ENCODE measurements at regions not wholly inside any gene's neighbourhood (a gene's known extent, or its start where the extent isn't known, plus 50 kb on each side); places are given as distances from the start of the nearest gene placed in this dataset.
"Not testable (repeated sequence)": the region's sequence is repeated elsewhere in the genome, so short reads cannot be mapped to it uniquely, and the experiment has no call there.

DNA sequence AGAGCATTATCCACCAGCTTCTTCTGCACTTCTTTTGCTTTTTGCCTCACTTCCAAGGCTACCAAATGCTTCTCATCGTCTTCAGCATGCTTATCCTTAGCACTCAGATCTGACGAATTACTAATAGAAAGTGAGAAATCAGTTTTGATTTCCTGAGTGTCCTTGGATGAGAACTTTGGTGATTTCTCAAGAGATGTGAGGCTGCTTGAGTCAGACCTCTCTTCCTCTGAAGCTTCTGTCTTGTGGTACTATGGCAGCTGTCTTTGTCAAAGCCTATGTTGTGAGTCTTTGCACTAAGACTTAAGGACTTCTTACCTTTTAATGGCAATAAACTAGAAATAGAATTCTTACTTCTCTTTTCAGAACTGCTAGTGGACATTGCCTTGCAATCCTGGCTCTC is 169.9 kb downstream of the CPE start:
- DNase-seq, result no peak
- no peak for TF ChIP-seq GATA1 (IDR thresholded peaks at IDR 0.05; ENCODE audit: low read depth, low read length)
- no peak for TF ChIP-seq POLR2A (IDR thresholded peaks at IDR 0.05; ENCODE audit: low read length)

GRCh38 chr4:165553221-165553810 is 174.5 kb downstream of the CPE start:
- TF ChIP-seq GATA1 (IDR thresholded peaks at IDR 0.05; ENCODE audit: low read depth, low read length) (no peak), POLR2A (IDR thresholded peaks at IDR 0.05; ENCODE audit: low read length) (no peak)
- no peak for DNase-seq

DNA sequence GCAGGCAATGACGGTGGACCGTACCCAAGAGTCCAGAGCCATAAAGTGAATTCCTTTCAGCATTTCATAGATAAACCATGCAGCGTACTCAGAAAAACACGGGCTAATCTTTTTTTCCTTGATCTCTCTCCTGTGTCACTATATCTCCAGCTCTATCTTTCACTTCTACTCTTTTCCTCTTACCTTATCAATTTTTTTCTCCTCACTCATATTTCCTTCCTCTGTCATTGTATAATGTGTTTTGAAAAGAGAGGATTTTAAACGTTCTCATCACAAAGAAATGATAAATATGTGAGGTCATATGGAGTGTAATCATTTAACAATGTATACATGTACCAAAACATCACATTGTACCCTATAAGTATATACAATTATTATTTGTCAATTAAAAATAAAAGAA is 176.5 kb downstream of the CPE start:
- no peak for DNase-seq
- TF ChIP-seq POLR2A (IDR thresholded peaks at IDR 0.05; ENCODE audit: low read length) (no peak), GATA1 (IDR thresholded peaks at IDR 0.05; ENCODE audit: low read depth, low read length) (no peak)

DNA sequence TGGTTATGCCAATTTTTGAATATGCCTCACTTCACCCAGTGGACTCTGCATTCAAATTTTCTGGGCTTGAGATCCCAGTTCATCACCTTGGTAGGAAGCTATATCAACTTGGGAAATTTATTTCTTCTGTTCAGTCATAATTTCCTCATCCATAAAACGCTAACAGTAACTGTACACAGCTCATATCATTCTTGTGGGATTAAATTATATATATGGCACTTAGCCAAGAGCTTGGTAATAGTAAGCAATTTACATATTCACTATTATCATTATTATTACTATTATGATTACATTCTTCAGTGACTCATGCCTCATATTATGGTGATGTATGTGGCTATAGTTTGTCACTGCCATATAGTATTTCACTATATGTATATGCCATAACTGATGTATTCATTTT is 177.6 kb downstream of the CPE start:
- TF ChIP-seq POLR2A (IDR thresholded peaks at IDR 0.05; ENCODE audit: low read length), result no peak
- TF ChIP-seq GATA1 (IDR thresholded peaks at IDR 0.05; ENCODE audit: low read depth, low read length), result no peak
- DNase-seq, result no peak

GRCh38 chr4:165560941-165561340 is 182.1 kb downstream of the CPE start:
- TF ChIP-seq GATA1 (IDR thresholded peaks at IDR 0.05; ENCODE audit: low read depth, low read length) (no peak), POLR2A (IDR thresholded peaks at IDR 0.05; ENCODE audit: low read length) (no peak)
- no peak for DNase-seq

- TF ChIP-seq POLR2A (IDR thresholded peaks at IDR 0.05; ENCODE audit: low read length) (no peak), GATA1 (IDR thresholded peaks at IDR 0.05; ENCODE audit: low read depth, low read length) (no peak)
- no peak for DNase-seq
Measured at GRCh38 chr4:165563851-165564250, 185.0 kb downstream of the CPE start.

- TF ChIP-seq GATA1 (IDR thresholded peaks at IDR 0.05; ENCODE audit: low read depth, low read length) (no peak), POLR2A (IDR thresholded peaks at IDR 0.05; ENCODE audit: low read length) (no peak)
- no peak for DNase-seq
Measured at GRCh38 chr4:165569031-165569430, 190.2 kb downstream of the CPE start.

- DNase-seq, result not testable (repeated sequence)
Measured at GRCh38 chr4:165571476-165571875, 192.7 kb downstream of the CPE start.

DNA sequence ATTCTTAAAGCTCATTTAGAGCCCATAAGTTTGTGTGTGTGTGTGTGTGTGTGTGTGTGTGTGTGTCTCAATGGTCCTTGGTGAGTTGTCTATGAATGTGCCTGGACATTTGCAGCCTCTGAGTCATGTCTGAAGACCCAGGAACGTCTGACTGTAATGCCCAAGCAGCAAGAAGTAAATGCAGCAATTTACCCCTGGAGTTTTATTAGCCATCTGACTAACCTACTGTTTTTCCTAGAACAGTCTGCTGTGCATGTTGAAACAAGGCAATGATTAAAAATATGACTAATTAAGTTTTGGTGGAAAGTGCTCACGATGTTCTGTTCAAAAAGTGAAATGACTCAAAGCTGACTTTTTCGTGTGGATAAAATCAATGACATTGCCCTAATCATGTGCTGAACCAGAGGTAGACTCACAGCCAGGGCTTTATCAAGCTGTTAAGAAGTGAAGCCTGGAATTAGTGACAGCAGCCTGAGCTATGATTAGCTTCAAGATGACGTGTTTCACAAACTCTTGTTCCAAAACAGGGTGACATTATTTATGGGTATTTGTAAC is 201.6 kb downstream of the CPE start:
- no peak for DNase-seq
- TF ChIP-seq GATA1 (IDR thresholded peaks at IDR 0.05; ENCODE audit: low read depth, low read length) (no peak), POLR2A (IDR thresholded peaks at IDR 0.05; ENCODE audit: low read length) (no peak)

GRCh38 chr4:165583341-165583740 is 204.5 kb downstream of the CPE start:
- DNase-seq, result no peak
- no peak for TF ChIP-seq GATA1 (IDR thresholded peaks at IDR 0.05; ENCODE audit: low read depth, low read length)
- no peak for TF ChIP-seq POLR2A (IDR thresholded peaks at IDR 0.05; ENCODE audit: low read length)

DNA sequence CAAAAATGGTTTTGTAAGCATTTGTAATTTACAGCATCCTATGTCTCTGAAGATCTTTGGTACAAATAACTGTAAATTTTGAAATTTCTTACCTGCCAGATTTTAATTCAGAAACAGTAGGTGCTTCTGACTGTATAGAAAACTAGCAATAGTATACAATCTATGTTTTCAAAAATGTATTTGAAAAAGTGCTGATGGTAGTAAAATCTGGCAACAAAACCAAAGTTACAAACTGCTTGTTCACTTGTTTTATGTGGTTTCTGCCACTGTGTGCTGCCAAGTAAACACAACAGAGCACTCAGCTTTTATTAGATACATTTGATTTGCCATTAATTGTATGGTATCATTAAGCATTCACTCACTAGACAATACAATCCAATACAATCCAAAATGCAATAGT is 206.1 kb downstream of the CPE start:
- DNase-seq, result no peak
- TF ChIP-seq GATA1 (IDR thresholded peaks at IDR 0.05; ENCODE audit: low read depth, low read length) (no peak), POLR2A (IDR thresholded peaks at IDR 0.05; ENCODE audit: low read length) (no peak)

GRCh38 chr4:165588534-165589315 is 209.9 kb downstream of the CPE start:
- no peak for TF ChIP-seq GATA1 (IDR thresholded peaks at IDR 0.05; ENCODE audit: low read depth, low read length)
- TF ChIP-seq POLR2A (IDR thresholded peaks at IDR 0.05; ENCODE audit: low read length), result no peak
- DNase-seq, result no peak

DNA sequence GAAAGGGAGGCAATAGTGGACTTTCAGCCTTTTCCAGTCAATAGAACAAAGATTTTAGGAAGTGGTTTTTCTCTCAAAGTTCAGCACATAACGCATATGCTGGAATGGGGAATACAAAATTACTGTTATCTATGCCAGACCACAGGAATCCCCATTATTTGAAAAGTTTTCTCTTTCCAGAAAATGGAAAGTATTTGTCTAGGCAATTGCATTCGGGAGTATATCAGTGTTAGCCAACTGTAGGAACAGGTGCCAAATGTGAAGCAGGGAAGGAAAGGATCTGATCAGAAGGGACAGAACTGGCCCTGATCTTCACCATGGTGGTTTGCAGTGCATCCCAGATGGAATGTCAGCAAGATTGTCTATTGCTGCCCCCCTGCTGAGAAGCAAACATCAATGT is 213.6 kb downstream of the CPE start:
- TF ChIP-seq POLR2A (IDR thresholded peaks at IDR 0.05; ENCODE audit: low read length) (no peak), GATA1 (IDR thresholded peaks at IDR 0.05; ENCODE audit: low read depth, low read length) (no peak)
- no peak for DNase-seq

GRCh38 chr4:165597581-165598480 is 219.0 kb downstream of the CPE start:
- no peak for DNase-seq
- TF ChIP-seq GATA1 (IDR thresholded peaks at IDR 0.05; ENCODE audit: low read depth, low read length) (no peak), POLR2A (IDR thresholded peaks at IDR 0.05; ENCODE audit: low read length) (no peak)

Data from erythroblast (primary cell).